Thyroid gland (tissue), 4 donors: ENCODE measurements at regions not wholly inside any gene's neighbourhood (a gene's known extent, or its start where the extent isn't known, plus 50 kb on each side); places are given as distances from the start of the nearest gene placed in this dataset.

Source experiments
- DNase-seq, 2 donors: peaks; one replicate each; pipeline ENCODE4 v3.0.0-alpha.2; 2019
- H3K27ac ChIP-seq, 3 donors: fragments of 200-600 bp; sonication (generic); 1 replicate in 2 of 3; 2 replicates in 1 of 3; pipeline ENCODE4 v1.5.1; 2016 to 2019; ENCODE audit warnings: mild to moderate bottlenecking in 1 of 3, moderate library complexity in 1 of 3
- H3K27me3 ChIP-seq: fragments of 200-600 bp; sonication (generic); one replicate; pipeline ENCODE4 v1.5.1; 2019
- H3K36me3 ChIP-seq, 2 donors: fragments of 200-600 bp; sonication (generic); one replicate each; pipeline ENCODE4 v1.5.1; 2016 to 2019
- H3K4me1 ChIP-seq, 2 donors: fragments of 200-600 bp; sonication (generic); one replicate each; pipeline ENCODE4 v1.5.1; 2017 to 2019
- H3K4me3 ChIP-seq, 3 donors: fragments of 200-600 bp; sonication (generic); replicated peaks in 1 of 3; 1 replicate in 2 of 3; 2 replicates in 1 of 3; pipeline ENCODE4 v1.5.1; 2016; ENCODE audit warnings: mild to moderate bottlenecking in 1 of 3
- H3K9me3 ChIP-seq: fragments of 200-600 bp; sonication (generic); one replicate; pipeline ENCODE4 v1.5.1; 2017
- CTCF ChIP-seq, 6 experiments: fragments of 200-600 bp in 3 of 6; fragments of 450-650 bp in 3 of 6; sonication (generic) in 3 of 6; IDR thresholded peaks; one replicate each; pipeline ENCODE4 v1.5.1; 2016 to 2019; ENCODE audit warnings: antibody characterized with exemption in 6 of 6, mild to moderate bottlenecking in 2 of 6, inconsistent platforms in 1 of 6, moderate library complexity in 1 of 6
- POLR2A ChIP-seq, 2 donors: fragments of 450-650 bp; IDR thresholded peaks; one replicate each; pipeline ENCODE4 v1.6.1; 2017; ENCODE audit warnings: antibody characterized with exemption in 2 of 2, mild to moderate bottlenecking in 2 of 2, moderate library complexity in 1 of 2
- WGBS, 2 donors: methylation state at CpG; one replicate each; pipeline ENCODE4 v1.1.5; 2017; 5-methylcytosine and 5-hydroxymethylcytosine counted together
- intact Hi-C: fragments of 100-400 bp; cut with DNase I; formaldehyde crosslinking; loops from one replicate; pipeline ENCODE4 v1.15.1; 2023

GRCh38 chr5:15079566-15079965, 208.0 kb upstream of the ANKH start:
- WGBS, 2 donors: 65 to 70% methylated on average over 3 of the region's 3 CpGs
- Histone ChIP-seq H3K9me3 (no peaks in the 10 kb centered on the region), H3K27ac (no peak overlapping the region), H3K4me1 (no peaks in the 10 kb centered on the region), H3K27me3 (no peaks in the 10 kb centered on the region), H3K36me3 (no peaks in the 10 kb centered on the region), H3K4me3 (no peak overlapping the region)
- no peak for DNase-seq
- no peak for TF ChIP-seq CTCF (IDR thresholded peaks at IDR 0.05)
- no peak for TF ChIP-seq POLR2A (IDR thresholded peaks at IDR 0.05)
- intact Hi-C loops: no loop called here

DNA sequence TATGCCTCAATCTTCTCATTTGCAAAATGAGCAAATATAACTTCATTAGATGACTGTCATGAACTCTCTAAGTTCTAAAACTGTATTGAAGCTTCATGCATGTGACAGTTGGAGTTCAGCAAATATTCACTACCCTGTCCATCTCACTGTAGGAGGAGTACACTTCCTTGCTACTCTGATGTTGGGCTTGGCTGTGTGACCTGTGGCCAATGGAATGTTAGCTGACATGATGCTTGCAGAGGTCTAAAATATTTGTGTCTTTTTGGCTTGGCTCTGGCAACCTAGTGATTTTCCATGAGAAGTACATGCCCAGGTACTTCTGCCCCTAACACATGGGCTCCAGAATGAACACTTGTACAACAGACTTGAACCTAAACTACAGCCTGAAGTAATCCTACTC, 203.1 kb upstream of the ANKH start:
- Histone ChIP-seq H3K27ac (no peak overlapping the region), H3K27me3 (no peaks in the 10 kb centered on the region), H3K4me3 (no peak overlapping the region), H3K4me1 (no peaks in the 10 kb centered on the region), H3K36me3 (no peaks in the 10 kb centered on the region), H3K9me3 (no peaks in the 10 kb centered on the region)
- no peak for TF ChIP-seq POLR2A (IDR thresholded peaks at IDR 0.05)
- TF ChIP-seq CTCF (IDR thresholded peaks at IDR 0.05): no peak
- intact Hi-C loops: no loop called here
- no peak for DNase-seq

- 77 to 79% methylated on average over 3 of the region's 3 CpGs for whole genome bisulfite sequencing, 2 donors
- no peak overlapping the region for H3K27ac ChIP-seq
- no peaks in the 10 kb centered on the region for H3K9me3 ChIP-seq
- DNase-seq: no peak
- TF ChIP-seq POLR2A (IDR thresholded peaks at IDR 0.05) (no peak), CTCF (IDR thresholded peaks at IDR 0.05) (no peak)
- no peak overlapping the region for H3K4me3 ChIP-seq
- intact Hi-C loops: no loop called here
- no peaks in the 10 kb centered on the region for H3K27me3 ChIP-seq
- H3K36me3 ChIP-seq: no peaks in the 10 kb centered on the region
- H3K4me1 ChIP-seq: no peaks in the 10 kb centered on the region
Measured at GRCh38 chr5:15073453-15073852, 201.9 kb upstream of the ANKH start.

DNA sequence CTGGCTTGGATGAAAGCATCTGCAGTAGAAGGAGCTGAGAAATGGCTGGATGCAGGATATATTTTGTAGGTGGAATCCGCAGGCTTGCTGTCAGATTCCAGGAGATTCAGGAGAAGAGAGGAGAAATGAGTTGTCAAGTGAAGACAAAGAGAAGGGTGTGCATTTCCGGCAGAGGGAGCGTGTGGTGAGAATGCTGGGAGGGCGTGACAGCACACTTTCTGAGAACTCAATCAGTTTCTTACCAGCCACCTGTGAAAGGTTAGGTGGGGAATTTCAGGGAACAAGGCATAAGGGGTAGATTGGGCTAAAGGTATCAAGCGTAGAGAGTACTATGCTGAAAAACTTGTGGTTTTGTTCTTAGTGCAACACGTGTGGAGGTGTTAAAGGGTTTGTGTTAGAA, 199.3 kb upstream of the ANKH start:
- intact Hi-C loops: no loop called here
- H3K4me3 ChIP-seq: no peak overlapping the region
- no peak for DNase-seq
- H3K36me3 ChIP-seq: no peaks in the 10 kb centered on the region
- TF ChIP-seq POLR2A (IDR thresholded peaks at IDR 0.05) (no peak), CTCF (IDR thresholded peaks at IDR 0.05) (no peak)
- H3K27ac ChIP-seq: no peak overlapping the region
- H3K27me3 ChIP-seq: no peaks in the 10 kb centered on the region
- WGBS, 2 donors: 86% methylated on average over 6 of the region's 6 CpGs
- no peaks in the 10 kb centered on the region for H3K9me3 ChIP-seq
- no peaks in the 10 kb centered on the region for H3K4me1 ChIP-seq

DNA sequence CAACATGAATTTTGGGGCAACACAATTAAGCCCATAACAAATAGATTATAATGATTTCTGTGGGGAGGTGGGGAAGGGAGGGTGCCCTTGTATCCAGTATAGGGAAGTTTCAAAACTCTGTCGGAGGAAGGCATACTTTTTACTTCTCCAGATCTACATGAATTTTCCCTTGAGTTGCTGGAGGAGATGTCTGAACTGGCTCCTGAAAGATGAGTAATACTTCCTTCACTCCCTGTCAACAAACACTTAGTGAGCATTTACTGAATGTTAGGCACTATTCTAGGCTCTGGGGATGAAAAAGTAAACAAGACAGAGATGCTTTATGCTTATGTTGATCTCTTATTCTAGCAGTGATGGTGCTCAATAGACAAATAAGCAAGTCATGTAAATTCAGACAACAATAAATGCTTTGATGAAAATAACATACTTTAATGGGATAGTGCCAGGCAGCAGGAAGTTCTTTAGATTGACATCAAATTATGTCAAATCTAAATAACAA, 197.9 kb upstream of the ANKH start:
- Histone ChIP-seq H3K4me3 (no peak overlapping the region), H3K27me3 (no peaks in the 10 kb centered on the region), H3K36me3 (no peaks in the 10 kb centered on the region), H3K4me1 (no peaks in the 10 kb centered on the region), H3K27ac (no peak overlapping the region), H3K9me3 (no peaks in the 10 kb centered on the region)
- WGBS, 2 donors: 76 to 80% methylated on average over 1 of the region's 1 CpG
- no peak for TF ChIP-seq POLR2A (IDR thresholded peaks at IDR 0.05)
- TF ChIP-seq CTCF (IDR thresholded peaks at IDR 0.05): no peak
- DNase-seq: no peak
- intact Hi-C loops: no loop called here
